ENCODE measurements at regions not wholly inside any gene's neighbourhood (a gene's known extent, or its start where the extent isn't known, plus 50 kb on each side); places are given as distances from the start of the nearest gene placed in this dataset.

- TF ChIP-seq, protein P1, sequence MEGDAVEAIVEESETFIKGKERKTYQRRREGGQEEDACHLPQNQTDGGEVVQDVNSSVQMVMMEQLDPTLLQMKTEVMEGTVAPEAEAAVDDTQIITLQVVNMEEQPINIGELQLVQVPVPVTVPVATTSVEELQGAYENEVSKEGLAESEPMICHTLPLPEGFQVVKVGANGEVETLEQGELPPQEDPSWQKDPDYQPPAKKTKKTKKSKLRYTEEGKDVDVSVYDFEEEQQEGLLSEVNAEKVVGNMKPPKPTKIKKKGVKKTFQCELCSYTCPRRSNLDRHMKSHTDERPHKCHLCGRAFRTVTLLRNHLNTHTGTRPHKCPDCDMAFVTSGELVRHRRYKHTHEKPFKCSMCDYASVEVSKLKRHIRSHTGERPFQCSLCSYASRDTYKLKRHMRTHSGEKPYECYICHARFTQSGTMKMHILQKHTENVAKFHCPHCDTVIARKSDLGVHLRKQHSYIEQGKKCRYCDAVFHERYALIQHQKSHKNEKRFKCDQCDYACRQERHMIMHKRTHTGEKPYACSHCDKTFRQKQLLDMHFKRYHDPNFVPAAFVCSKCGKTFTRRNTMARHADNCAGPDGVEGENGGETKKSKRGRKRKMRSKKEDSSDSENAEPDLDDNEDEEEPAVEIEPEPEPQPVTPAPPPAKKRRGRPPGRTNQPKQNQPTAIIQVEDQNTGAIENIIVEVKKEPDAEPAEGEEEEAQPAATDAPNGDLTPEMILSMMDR (IDR thresholded peaks at IDR 0.05; ENCODE audit: low read depth, low read length): no peak
- Histone ChIP-seq H3K27me3 (ENCODE audit: insufficient read depth, low read depth, severe bottlenecking) (no peaks in the 10 kb centered on the region), H3K4me3 (ENCODE audit: low read depth, low read length) (no peak overlapping the region), H3K9me3 (ENCODE audit: severe bottlenecking) (no peaks in the 10 kb centered on the region), H3K27ac (no peak overlapping the region), H3K36me3 (no peaks in the 10 kb centered on the region)
- DNase-seq: no peak
Observed at GRCh38 chr10:120336306-120336910, 120.6 kb upstream of the PLPP4 start.

- DNase-seq: peak; percentile 63
- no peak overlapping the region for H3K27ac ChIP-seq
- H3K9me3 ChIP-seq (ENCODE audit: severe bottlenecking): no peaks in the 10 kb centered on the region
- no peaks in the 10 kb centered on the region for H3K36me3 ChIP-seq
- TF ChIP-seq, protein P1 (IDR thresholded peaks at IDR 0.05; ENCODE audit: low read depth, low read length): peak; percentile 83
- H3K27me3 ChIP-seq (ENCODE audit: insufficient read depth, low read depth, severe bottlenecking): no peaks in the 10 kb centered on the region
- H3K4me3 ChIP-seq (ENCODE audit: low read depth, low read length): no peak overlapping the region
Observed at GRCh38 chr10:120336911-120337540, 120.0 kb upstream of the PLPP4 start.

GRCh38 chr10:120342115-120342714, 114.8 kb upstream of the PLPP4 start:
- no peak overlapping the region for H3K27ac ChIP-seq
- H3K9me3 ChIP-seq (ENCODE audit: severe bottlenecking): no peaks in the 10 kb centered on the region
- TF ChIP-seq, protein P1 (IDR thresholded peaks at IDR 0.05; ENCODE audit: low read depth, low read length): no peak
- no peaks in the 10 kb centered on the region for H3K36me3 ChIP-seq
- no peak overlapping the region for H3K4me3 ChIP-seq (ENCODE audit: low read depth, low read length)
- no peak for DNase-seq
- H3K27me3 ChIP-seq (ENCODE audit: insufficient read depth, low read depth, severe bottlenecking): no peaks in the 10 kb centered on the region

DNA sequence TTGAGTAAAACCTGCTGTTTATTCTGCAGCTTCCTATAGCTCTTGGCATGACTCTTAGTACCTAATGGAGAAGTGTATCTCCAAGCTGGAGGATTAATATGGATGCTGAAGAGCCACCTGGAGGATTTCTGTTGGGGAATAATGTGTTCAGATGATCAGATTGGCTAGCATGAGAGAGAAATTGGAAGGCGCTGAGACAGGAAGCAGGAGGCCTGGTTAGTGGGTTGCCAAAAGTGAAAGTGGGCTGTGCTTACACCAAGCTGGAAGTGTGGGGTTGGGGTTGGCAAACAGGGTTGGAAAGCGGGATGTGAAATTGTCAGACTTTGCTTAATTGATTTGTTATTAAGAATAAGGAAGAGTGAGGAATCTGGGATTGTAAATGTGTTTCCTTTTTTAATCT, 111.8 kb upstream of the PLPP4 start:
- Histone ChIP-seq H3K9me3 (ENCODE audit: severe bottlenecking) (no peaks in the 10 kb centered on the region), H3K27ac (no peak overlapping the region), H3K36me3 (no peaks in the 10 kb centered on the region), H3K4me3 (ENCODE audit: low read depth, low read length) (no peak overlapping the region), H3K27me3 (ENCODE audit: insufficient read depth, low read depth, severe bottlenecking) (no peaks in the 10 kb centered on the region)
- TF ChIP-seq, protein P1 (IDR thresholded peaks at IDR 0.05; ENCODE audit: low read depth, low read length): no peak
- no peak for DNase-seq

- Histone ChIP-seq H3K4me3 (ENCODE audit: low read depth, low read length) (no peak overlapping the region), H3K9me3 (ENCODE audit: severe bottlenecking) (peaks cover 4% of the 10 kb centered on the region), H3K27me3 (ENCODE audit: insufficient read depth, low read depth, severe bottlenecking) (no peaks in the 10 kb centered on the region), H3K36me3 (no peaks in the 10 kb centered on the region), H3K27ac (no peak overlapping the region)
- TF ChIP-seq, protein P1 (IDR thresholded peaks at IDR 0.05; ENCODE audit: low read depth, low read length): no peak
- DNase-seq: no peak
Observed at GRCh38 chr10:120347644-120348043, 109.4 kb upstream of the PLPP4 start.

Measured in WERI-Rb-1 (cell line).